Astrocyte (in vitro differentiated cells and primary cell): ENCODE measurements at regions not wholly inside any gene's neighbourhood (a gene's known extent, or its start where the extent isn't known, plus 50 kb on each side); places are given as distances from the start of the nearest gene placed in this dataset.

Source experiments
- EZH2 ChIP-seq: IDR thresholded peaks from 2 replicates; pipeline ENCODE4 v1.6.1; 2012; ENCODE audit warnings: mild to moderate bottlenecking, low read length, inconsistent platforms; ENCODE audit not compliant: insufficient read depth
- TF ChIP-seq, protein P1 (sequence below): IDR thresholded peaks from 2 replicates; pipeline ENCODE4 v1.5.1; 2011; ENCODE audit warnings: low read depth, mild to moderate bottlenecking, inconsistent platforms, low read length, moderate library complexity; ENCODE audit not compliant: insufficient read depth

DNA sequence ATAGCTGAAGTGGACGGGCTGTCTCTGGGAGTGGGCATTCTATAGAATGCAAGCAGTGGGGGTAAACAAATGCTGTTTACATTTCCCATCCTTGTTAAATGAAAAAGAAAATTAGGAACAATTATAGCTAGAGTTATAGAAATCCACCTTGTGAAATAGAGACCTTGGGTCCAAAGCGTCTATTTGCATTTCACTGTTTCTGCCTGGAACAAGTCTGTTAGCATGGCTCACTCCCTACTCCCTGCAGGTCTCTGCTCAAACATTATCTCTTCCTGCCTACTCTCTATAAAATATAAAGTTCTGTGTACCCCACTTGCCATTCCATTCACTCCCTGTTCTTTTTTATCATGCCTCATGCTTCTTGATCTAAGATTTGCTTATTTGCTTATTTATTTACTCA lies 975.7 kb upstream of the WWC1 start:
- TF ChIP-seq, protein P1, sequence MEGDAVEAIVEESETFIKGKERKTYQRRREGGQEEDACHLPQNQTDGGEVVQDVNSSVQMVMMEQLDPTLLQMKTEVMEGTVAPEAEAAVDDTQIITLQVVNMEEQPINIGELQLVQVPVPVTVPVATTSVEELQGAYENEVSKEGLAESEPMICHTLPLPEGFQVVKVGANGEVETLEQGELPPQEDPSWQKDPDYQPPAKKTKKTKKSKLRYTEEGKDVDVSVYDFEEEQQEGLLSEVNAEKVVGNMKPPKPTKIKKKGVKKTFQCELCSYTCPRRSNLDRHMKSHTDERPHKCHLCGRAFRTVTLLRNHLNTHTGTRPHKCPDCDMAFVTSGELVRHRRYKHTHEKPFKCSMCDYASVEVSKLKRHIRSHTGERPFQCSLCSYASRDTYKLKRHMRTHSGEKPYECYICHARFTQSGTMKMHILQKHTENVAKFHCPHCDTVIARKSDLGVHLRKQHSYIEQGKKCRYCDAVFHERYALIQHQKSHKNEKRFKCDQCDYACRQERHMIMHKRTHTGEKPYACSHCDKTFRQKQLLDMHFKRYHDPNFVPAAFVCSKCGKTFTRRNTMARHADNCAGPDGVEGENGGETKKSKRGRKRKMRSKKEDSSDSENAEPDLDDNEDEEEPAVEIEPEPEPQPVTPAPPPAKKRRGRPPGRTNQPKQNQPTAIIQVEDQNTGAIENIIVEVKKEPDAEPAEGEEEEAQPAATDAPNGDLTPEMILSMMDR = no peak
- TF ChIP-seq EZH2 = no peak
